ENCODE measurements at regions not wholly inside any gene's neighbourhood (a gene's known extent, or its start where the extent isn't known, plus 50 kb on each side); places are given as distances from the start of the nearest gene placed in this dataset.

DNA sequence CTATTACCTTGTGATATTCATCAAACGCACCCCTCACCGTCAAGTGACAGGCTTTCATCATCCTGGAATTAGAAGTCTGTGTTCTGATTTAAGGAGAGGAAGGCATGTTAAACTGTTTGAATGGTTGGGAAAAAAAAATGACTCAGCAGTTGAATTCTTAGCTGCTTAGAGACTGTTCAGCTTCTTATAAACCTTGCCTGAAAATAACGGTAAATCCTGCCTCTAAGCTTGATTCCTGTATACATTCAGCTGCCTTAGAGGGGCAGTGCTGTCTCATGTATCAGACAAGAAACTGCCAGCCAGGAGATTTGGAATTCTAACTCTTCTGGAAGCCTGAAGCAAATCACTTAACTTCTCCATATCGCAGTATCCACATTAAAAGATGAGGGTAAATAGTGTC is 437.4 kb downstream of the JRKL start:
- TF ChIP-seq, protein P1, sequence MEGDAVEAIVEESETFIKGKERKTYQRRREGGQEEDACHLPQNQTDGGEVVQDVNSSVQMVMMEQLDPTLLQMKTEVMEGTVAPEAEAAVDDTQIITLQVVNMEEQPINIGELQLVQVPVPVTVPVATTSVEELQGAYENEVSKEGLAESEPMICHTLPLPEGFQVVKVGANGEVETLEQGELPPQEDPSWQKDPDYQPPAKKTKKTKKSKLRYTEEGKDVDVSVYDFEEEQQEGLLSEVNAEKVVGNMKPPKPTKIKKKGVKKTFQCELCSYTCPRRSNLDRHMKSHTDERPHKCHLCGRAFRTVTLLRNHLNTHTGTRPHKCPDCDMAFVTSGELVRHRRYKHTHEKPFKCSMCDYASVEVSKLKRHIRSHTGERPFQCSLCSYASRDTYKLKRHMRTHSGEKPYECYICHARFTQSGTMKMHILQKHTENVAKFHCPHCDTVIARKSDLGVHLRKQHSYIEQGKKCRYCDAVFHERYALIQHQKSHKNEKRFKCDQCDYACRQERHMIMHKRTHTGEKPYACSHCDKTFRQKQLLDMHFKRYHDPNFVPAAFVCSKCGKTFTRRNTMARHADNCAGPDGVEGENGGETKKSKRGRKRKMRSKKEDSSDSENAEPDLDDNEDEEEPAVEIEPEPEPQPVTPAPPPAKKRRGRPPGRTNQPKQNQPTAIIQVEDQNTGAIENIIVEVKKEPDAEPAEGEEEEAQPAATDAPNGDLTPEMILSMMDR (IDR thresholded peaks at IDR 0.05), result no peak
- no peak for TF ChIP-seq POLR2AphosphoS5 (IDR thresholded peaks at IDR 0.05)

All from sigmoid colon (tissue), 4 donors.